Posterior vena cava (tissue), 2 donors: ENCODE measurements at regions not wholly inside any gene's neighbourhood (a gene's known extent, or its start where the extent isn't known, plus 50 kb on each side); places are given as distances from the start of the nearest gene placed in this dataset.
"Not testable (repeated sequence)": the region's sequence is repeated elsewhere in the genome, so short reads cannot be mapped to it uniquely, and the experiment has no call there.

Source experiments
- DNase-seq: peaks from one replicate; pipeline ENCODE4 v3.0.0-alpha.2; 2020; ENCODE audit warnings: low spot score
- intact Hi-C, 2 donors: fragments of 100-400 bp; cut with DNase I; formaldehyde crosslinking; loops; one replicate each; pipeline versions ENCODE4 v1.14.1 to v1.14.2; 2022 to 2023
- donor health status: DM: yes; HTN: yes; CAD: no.
- donor health status: DM: yes; HTN: yes; CAD: no.

DNA sequence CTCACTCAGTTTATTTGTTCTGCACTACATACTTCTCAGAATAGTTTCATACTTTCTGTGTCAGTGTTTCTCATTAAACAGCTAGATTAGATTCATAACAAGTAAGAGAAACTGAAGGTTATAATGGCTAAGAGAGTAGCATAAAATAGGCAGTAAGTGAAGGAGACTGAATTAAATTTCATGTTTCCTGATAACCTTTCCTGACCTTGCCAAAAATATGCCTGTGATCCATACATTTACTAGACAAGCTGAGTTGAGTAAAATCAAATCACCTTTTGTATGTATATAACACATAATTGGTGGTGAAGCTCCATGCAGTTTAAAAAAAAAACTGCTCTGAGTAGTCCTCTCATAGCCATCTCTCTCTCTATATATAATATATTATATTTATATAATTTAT, 545.3 kb upstream of the PCDH20 start:
- intact Hi-C loops, result no loop called here
- no peak for DNase-seq

DNA sequence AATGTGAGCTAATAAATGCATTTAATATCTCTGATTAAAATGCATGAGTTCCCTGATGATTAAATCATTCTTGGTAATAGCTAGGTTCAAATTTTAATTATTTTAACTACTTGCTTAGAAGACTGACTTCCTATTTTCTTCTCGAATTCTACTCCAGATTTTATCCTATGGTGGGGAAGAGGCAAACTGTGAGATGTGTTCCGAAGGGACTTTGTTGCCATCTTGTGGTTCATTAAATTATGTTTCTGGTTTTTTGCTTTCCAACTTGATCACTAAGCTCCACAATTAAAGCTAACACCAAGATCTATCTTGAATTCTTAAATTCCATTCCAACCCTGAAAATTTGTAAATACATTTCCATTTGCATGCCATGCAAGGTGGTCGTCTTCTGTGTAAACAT, 538.4 kb upstream of the PCDH20 start:
- no peak for DNase-seq
- intact Hi-C loops, result no loop called here

DNA sequence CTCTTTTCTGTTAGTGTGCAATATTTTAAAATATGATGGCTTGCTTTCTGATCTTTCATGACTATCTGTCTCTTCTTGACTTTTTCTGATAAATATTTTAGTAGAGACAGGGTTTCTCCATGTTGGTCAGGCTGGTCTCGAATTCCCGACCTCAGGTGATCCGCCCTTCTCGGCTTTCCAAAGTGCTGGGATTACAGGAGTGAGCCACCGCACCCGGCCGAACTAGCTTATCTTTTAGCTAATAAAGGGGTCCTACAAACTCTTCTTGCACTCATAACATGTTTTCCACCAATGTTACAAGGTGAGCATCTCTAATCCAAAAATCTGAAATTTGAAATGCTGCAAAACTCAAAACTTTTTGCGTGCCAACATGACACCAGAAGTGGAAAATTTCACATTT, 535.2 kb upstream of the PCDH20 start:
- intact Hi-C loops, result no loop called here
- peak; percentile 59 for DNase-seq

DNA sequence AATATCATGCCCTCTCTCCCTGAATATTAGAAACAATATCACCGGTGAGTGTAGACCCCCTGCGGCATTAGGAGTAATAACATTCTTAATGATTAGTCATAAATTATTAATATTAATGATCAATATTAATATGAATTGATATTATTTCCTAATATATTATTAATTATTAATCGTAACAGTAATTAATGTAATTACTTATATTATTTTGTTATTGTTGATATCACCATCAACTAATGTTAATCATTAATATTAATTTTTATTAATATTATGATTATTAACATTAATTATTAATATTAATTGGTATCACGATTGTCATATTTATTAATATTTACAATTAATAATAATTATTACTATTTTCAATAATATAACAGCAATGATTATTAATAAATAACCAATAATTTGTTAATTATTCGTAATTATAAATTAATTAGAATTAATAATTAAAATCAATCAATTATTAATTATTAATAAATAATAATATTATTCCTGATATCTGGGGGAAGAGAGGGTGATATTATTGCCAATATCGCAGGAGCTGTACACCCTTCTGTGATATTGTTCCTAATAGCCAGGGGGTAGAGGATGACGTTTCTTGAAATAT, 528.8 kb upstream of the PCDH20 start:
- no peak for DNase-seq
- intact Hi-C loops, result no loop called here

DNA sequence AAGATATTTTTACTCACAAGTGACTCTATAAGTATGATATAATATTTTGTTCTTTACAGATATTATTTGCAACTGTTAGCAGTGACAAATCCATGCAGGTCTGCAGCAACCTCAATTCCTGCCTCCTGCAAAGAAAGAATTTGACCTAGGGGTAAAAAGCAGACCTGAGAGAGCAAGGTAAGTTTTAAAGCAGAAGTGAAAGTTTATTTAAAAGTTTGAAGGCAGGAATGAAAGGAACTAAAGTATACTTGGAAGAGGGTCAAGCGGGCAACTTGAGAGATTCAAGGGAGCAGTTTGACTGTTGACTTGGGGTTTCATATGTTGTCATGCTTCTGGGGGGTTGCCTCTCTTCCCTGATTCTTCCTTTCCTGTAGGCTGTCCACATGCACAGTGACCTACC, 520.1 kb upstream of the PCDH20 start:
- no peak for DNase-seq
- intact Hi-C loops, result no loop called here

DNA sequence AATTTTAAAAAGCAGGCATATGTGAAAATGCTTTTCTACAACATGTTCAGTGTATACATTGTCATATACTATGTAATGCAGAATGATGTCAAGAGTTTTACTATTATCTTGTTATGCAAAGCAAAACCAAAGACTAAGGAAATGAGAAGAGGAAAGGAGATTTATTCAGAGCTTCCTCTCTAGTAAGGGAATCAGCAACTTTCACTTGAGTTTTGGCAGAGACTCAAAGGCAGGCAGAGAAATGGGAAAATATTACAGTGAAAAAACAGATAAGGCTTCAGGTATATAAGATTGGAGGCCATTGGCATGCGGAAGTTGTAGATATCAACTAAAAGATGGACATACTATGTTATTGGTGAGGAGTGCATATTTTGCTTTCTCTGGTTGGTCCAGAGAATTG, 512.0 kb upstream of the PCDH20 start:
- no peak for DNase-seq
- intact Hi-C loops, result no loop called here

DNA sequence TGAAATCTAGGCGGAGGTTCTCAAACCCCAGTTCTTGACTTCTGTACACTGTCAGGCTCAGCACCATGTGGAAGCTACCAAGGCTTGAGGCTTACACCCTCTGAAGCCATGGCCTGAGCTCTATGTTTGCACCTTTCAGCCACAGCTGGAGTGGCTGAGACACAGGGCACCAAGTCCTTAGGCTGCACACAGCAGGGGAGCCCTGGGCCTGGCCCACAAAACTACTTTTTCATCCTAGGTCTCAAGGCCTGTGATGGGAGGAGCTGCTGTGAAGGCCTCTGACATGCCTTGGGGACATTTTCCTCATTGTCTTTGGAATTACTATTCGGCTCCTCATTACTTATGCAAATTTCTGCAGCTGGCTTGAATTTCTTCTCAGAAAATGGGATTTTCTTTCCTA, 503.2 kb upstream of the PCDH20 start:
- intact Hi-C loops, result no loop called here
- DNase-seq, result no peak

DNA sequence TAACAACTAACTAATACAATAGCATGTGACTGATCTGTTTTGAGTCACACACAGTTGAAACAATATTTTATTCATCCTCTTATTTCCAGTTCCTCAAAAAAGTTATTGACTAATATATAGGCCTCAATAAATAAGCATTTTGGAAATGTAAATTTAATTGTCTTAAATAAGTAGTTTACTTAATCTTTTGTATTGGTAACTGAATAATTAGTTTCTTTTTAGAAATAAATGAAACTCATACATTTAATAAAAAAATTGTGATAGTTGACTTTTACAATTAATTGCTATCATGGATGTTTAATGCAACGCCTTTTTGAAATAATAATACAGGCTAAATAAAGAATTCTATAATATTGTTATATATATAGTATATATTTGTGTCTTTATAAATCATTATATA, 500.8 kb upstream of the PCDH20 start:
- DNase-seq, result no peak
- intact Hi-C loops, result no loop called here

DNA sequence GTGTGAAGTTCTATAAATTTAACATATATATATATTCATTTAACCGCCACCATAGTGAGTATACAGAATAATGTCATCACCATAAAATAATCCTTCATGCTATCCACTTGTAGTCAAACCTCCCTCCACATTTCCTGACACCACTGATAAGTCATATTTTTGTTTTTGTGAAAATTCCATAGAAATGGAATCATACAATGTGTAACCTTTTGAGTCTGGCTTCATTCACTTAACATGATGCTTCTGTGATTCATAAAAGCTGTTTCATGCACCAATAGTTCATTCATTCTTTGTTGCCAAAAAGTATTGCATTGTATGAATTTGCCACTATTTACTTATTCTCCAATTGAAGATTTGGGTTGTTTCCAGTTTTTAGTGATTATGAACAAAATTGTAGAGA, 497.5 kb upstream of the PCDH20 start:
- DNase-seq, result no peak
- intact Hi-C loops, result no loop called here

DNA sequence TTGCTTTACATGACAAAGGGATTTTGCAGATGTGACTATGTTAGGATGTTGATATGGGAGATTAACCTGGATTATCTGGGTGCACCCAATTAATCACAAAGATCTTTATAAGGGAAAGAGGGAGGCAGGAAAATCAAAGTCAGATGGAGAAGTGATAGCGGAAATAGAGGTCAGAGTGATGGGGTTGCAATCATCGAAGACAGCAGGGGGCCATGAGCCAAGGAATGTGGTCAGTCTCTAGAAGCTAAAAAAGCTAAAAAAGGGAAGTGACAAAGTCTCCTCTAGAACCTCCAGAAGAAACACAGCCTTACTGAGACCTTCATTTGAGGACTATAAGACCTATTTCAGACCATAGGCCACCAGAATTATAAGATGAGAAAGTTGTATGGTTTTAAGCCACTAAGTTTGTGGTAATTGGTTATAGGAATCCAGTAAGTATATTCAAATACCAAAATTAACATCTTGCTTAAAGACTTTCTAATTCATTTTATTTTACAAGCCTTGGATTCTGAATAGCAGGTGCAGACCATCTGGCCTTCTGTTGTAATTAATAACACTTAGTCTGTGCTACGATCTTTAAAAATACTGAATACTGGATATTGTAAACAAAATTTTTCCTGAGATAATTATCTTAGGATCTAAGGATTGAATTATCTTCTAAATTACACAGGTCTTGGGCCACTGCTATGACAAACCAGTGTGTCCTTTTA, 493.4 kb upstream of the PCDH20 start:
- DNase-seq, result no peak
- intact Hi-C loops, result no loop called here

DNA sequence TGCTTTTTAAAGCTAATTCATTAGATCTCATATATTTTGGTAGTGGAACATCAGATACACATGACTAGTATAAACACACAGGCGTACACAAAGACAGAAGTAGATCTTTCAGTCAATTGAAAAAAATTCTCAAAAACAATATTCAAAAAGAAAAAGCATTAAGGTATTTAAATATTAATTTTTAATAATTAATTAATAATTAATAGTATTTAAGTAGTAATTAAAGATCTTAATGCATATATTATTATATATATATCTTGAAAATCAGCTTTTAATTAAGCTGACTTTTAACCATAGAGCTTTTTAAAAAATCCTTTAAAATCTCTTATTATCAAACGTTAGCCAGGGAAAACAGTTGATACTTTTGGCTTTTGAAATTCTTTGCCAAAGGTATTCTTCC, 489.4 kb upstream of the PCDH20 start:
- intact Hi-C loops, result no loop called here
- DNase-seq, result no peak

DNA sequence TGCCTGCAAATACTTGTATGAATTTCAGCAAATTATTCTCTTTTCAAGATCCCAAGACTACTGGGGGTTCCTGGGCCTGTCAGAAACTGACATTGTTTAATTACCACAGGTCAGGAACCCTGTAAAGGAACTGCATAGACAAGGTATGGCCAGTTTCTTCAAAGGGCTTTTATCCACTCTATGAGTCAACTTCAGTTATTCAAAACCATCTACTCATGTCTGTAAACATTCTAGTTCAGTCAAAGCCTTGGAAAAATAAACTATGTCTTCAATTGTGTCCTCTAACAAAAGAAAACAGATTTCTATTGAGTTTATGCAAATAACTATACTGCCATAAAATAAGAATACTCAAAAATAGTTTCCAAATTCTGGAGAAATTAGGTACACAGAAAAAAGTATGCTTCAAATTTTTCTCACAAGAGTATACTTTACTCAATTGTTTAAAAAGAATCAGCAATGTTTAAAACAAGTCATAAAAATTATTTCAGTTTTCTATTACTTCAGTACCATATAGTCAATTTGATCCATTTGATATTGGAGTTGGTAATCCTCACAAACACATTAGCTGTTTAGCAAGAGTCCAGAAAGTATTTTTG, 486.4 kb upstream of the PCDH20 start:
- DNase-seq, result no peak
- intact Hi-C loops, result no loop called here

DNA sequence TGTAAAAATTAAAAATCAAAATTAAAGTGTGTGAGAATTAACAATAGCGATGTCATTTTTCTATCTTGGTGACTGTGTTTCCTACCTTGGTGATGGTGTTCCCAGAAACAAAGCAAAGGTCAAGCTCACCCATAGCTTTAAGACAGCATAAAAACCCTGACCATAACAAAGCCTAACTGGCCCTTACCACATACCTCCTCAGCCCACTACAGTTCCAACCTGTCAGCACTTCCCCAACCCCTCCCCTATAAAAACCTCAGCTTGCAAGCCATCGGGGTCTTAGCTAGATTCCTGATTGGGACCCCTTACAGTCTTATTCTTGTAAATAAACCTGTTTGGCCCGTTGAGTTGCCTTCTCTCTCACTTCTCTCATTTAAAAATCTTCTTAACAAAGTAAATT, 484.4 kb upstream of the PCDH20 start:
- intact Hi-C loops, result no loop called here
- no peak for DNase-seq

DNA sequence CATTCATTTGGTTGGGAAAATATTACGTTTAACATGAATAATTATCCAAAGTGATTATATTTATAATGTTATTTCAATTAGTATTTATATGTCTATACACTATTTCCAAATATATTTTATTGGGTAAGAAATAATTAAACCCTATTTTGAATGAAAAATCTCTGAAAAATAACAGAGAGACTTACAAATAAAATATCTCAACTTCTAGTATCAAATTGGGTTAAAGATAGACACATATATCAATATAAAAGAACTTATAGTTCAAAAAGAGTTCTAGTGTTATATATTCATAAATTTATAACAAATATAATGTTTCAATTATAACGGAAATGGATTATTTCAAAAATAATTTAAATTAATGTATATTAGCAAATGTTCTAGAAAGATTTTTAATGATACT, 482.6 kb upstream of the PCDH20 start:
- intact Hi-C loops, result no loop called here
- no peak for DNase-seq

DNA sequence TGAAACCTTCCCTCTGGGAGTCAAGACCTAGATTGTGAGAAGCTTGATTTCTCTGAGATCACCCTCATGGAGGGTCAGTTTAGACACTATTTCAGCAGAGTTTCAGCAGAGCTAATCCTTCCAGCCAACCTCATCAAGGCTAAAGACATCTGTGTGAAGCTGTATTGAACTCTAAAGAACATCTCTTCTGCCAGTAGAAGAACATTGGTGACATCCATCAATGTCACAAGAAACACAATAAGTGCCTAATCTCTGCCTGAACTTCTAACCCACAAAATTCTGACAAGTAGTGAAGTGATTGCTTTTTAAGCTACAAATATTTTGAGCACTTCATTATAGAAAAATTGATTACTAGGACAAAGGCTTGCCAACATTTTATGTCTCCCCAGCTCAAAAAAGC, 475.8 kb upstream of the PCDH20 start:
- DNase-seq, result no peak
- intact Hi-C loops, result no loop called here

DNA sequence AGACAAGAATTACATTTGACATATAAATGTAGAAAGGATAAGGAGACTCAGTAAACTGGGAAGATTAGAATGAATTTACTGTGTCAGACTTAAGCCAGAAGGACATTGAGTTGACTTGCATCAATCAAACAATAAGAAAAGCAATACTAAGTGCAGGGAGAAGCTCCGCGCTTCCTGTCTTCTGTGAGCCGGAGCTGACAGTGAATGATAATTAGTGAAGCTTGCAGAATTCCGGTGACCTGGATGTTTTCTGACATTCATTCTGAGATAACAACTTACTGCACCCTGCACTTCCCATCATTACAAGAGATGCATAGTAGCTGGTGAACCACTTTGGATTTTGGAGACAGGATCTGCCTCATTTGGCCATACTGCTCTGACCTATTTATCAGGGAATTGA, 469.2 kb upstream of the PCDH20 start:
- intact Hi-C loops, result no loop called here
- no peak for DNase-seq

DNA sequence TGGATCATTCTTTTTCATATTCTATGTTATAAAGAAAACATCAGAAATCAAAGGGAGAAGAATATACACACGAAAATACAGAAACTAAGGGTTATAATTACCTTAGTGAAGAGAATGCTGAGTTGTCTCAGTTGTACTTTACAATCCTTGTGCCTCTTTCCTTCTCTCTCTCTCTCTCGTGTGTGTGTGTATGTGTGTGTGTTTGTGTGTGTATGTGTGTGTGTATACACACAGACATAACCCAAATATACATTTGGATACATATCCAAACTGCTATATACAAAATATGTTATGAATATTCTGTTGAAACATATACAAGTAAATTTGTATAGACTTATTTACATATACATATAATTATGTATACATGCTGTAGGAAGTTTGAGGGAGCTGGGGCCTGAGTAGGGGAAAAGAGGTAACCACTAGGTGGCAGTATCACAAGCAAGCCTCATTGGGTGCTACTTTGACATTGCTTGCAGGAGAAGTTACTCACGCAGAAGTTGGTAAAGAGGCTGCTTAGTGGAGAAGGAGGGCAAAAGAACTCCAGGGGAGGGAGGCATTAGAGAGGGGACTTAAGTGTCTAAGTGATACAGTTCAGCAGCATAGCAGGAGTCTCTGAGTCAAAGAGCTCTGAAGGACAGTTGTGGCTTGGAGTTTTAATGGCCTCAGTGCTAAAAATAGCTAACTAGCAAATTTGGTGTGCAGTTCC, 465.1 kb upstream of the PCDH20 start:
- intact Hi-C loops, result no loop called here
- no peak for DNase-seq

DNA sequence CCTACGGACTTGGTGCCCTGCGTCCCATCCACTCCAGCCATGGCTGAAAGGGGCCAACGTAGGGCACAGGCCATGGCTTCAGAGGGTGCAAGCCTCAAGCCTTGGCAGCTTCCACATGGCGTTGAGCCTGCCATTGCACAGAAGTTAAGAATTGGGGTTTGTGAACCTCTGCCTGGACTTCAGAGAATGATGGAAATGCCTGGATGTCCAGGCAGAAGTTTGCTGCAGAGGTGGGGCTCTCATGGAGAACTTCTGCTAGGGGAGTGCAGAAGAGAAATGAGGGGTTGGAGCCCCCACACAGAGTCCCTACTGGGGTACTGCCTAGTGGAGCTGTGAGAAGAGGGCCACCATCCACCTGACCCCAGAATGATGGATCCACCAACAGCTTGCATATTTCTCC, 462.9 kb upstream of the PCDH20 start:
- DNase-seq, intact Hi-C loops: not testable (repeated sequence)

DNA sequence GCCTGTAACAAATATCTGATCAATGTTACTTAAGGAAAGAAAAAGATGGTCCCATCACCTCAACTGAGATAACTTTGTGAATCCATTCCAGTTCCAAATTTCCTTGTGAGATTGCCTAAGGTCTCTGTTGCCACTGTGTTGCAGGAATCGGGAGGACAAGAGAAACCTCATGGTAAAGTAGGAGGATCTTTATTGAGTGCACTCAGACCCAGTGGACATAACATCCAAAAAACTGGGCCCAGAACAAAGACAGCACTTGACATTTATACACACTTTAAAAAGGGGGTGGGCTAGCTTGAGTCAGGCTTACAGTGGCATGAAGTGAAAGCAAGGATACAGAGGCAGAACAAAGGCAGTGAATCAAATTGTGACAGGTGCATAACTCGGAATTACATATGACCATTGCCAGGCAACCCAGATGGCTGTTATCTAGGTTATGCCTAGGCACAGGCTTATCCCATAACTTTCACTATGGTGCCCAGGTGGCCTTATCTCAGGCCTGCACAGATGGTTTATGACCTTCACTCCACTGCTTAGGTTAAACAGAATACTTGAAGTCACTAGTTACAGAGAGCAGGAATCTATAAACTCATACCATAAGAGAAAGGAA, 459.4 kb upstream of the PCDH20 start:
- intact Hi-C loops, result no loop called here
- DNase-seq, result no peak

DNA sequence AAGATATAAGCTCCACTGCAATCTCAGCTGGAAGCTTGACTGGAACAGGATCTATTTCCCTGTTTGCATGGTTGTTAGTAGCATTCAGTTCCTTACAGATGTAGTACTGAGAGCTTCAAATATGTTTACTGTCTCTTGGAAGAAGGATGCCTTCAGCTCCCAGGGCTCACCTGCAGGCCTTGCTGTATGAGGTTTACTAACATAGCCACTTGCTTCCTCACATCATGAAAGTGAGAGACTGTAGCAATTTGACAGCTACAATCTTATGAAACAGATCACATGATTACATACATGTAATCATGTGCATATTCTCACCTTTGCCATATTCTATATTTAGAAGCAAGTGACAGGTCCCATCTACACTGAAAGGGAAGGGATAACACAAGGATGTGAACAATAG, 458.1 kb upstream of the PCDH20 start:
- no peak for DNase-seq
- intact Hi-C loops, result no loop called here
